ENCODE measurements at regions not wholly inside any gene's neighbourhood (a gene's known extent, or its start where the extent isn't known, plus 50 kb on each side); places are given as distances from the start of the nearest gene placed in this dataset.
"Not testable (repeated sequence)": the region's sequence is repeated elsewhere in the genome, so short reads cannot be mapped to it uniquely, and the experiment has no call there.

DNA sequence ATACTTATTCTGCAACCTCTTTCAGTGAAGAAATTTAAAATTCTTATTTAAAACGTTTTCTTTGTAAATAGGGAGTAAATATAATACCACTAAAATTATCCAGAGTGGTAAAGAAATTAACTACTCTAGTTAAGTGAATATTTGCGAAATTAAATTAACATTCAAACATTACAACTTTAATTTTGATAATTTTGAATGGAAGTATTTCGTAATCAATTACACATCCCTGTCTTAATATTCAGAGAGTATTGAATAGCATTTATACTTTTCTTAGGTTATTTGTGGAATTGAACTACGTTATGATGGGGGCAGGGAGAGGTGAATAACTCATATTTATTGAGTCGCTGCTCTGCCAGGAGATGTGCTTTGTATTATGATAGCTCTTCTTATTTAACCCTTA, 96.3 kb upstream of the KIF26B start:
- TF ChIP-seq POLR2A (IDR thresholded peaks at IDR 0.05) (no peak), POLR2AphosphoS5 (IDR thresholded peaks at IDR 0.05; ENCODE audit: insufficient read depth in 1 of 2, low read depth in 1 of 2) (no peak), CTCF (IDR thresholded peaks at IDR 0.05) (no peak)
- intact Hi-C loops (cut with DNase I): no loop called here
- H3K27me3 ChIP-seq: no peaks in the 10 kb centered on the region

GRCh38 chr1:245056913-245057312, 97.9 kb upstream of the KIF26B start:
- intact Hi-C loops (cut with DNase I): no loop called here
- no peaks in the 10 kb centered on the region for H3K4me1 ChIP-seq
- TF ChIP-seq CTCF (IDR thresholded peaks at IDR 0.05) (no peak), POLR2AphosphoS5 (IDR thresholded peaks at IDR 0.05; ENCODE audit: insufficient read depth in 1 of 2, low read depth in 1 of 2) (no peak), POLR2A (IDR thresholded peaks at IDR 0.05) (no peak)
- H3K27me3 ChIP-seq: no peaks in the 10 kb centered on the region
- H3K4me3 ChIP-seq: no peak overlapping the region
- no peak for DNase-seq (ENCODE audit: extremely low spot score in 2 of 2)
- no peaks in the 10 kb centered on the region for H3K36me3 ChIP-seq
- H3K9me3 ChIP-seq: no peaks in the 10 kb centered on the region
- H3K27ac ChIP-seq: no peak overlapping the region

More for the DNA sequence above, 96.3 kb upstream of the KIF26B start:
- no peak for DNase-seq (ENCODE audit: extremely low spot score in 2 of 2)
- Histone ChIP-seq H3K36me3 (no peaks in the 10 kb centered on the region), H3K27ac (no peak overlapping the region), H3K4me3 (no peak overlapping the region), H3K9me3 (no peaks in the 10 kb centered on the region), H3K4me1 (no peaks in the 10 kb centered on the region)

DNA sequence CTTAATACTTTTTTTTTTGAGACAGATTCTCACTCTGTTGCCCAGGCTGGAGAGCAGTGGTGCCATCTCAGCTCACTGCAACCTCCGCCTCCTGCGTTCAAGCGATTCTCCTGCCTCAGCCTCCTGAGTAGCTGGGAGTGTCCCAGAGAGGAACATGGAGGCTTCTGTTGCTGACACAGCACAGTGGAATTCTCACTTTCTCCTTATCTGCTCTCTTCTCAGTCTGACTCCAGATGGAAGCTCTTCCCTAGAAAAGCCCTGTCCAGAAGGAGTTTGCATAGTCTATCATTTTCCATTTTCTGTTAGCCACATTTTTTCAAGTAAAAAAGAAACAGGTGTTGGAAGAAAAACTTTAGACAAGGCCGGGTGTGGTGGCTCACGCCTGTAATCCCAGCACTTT, 98.5 kb upstream of the KIF26B start:
- H3K4me3 ChIP-seq; intact Hi-C loops (cut with DNase I); H3K36me3 ChIP-seq; H3K27ac ChIP-seq; H3K27me3 ChIP-seq; H3K4me1 ChIP-seq; H3K9me3 ChIP-seq; DNase-seq (ENCODE audit: extremely low spot score in 2 of 2): not testable (repeated sequence)

- intact Hi-C loops (cut with DNase I): no loop called here
- H3K9me3 ChIP-seq: no peaks in the 10 kb centered on the region
- DNase-seq (ENCODE audit: extremely low spot score in 2 of 2): no peak
- no peaks in the 10 kb centered on the region for H3K4me1 ChIP-seq
- no peak for TF ChIP-seq POLR2AphosphoS5 (IDR thresholded peaks at IDR 0.05; ENCODE audit: insufficient read depth in 1 of 2, low read depth in 1 of 2)
- TF ChIP-seq CTCF (IDR thresholded peaks at IDR 0.05): no peak
- TF ChIP-seq POLR2A (IDR thresholded peaks at IDR 0.05): no peak
- H3K27me3 ChIP-seq: no peaks in the 10 kb centered on the region
- no peak overlapping the region for H3K27ac ChIP-seq
- no peaks in the 10 kb centered on the region for H3K36me3 ChIP-seq
- no peak overlapping the region for H3K4me3 ChIP-seq
Observed at GRCh38 chr1:245055752-245056151, 99.0 kb upstream of the KIF26B start.

GRCh38 chr1:245054507-245055270, 100.1 kb upstream of the KIF26B start:
- H3K27me3 ChIP-seq: no peaks in the 10 kb centered on the region
- no peaks in the 10 kb centered on the region for H3K36me3 ChIP-seq
- DNase-seq (ENCODE audit: extremely low spot score in 2 of 2): no peak
- intact Hi-C loops (cut with DNase I): no loop called here
- no peaks in the 10 kb centered on the region for H3K4me1 ChIP-seq
- TF ChIP-seq CTCF (IDR thresholded peaks at IDR 0.05): no peak
- no peak for TF ChIP-seq POLR2AphosphoS5 (IDR thresholded peaks at IDR 0.05; ENCODE audit: insufficient read depth in 1 of 2, low read depth in 1 of 2)
- no peak for TF ChIP-seq POLR2A (IDR thresholded peaks at IDR 0.05)
- no peak overlapping the region for H3K4me3 ChIP-seq
- H3K27ac ChIP-seq: no peak overlapping the region
- no peaks in the 10 kb centered on the region for H3K9me3 ChIP-seq
